Ectodermal cell (in vitro differentiated cells): ENCODE measurements at regions not wholly inside any gene's neighbourhood (a gene's known extent, or its start where the extent isn't known, plus 50 kb on each side); places are given as distances from the start of the nearest gene placed in this dataset.

ENCODE experiments used
- H3K27ac ChIP-seq: 2 replicates; pipeline ENCODE4 v1.7.0; 2013; ENCODE audit warnings: mild to moderate bottlenecking, low read depth, low read length; ENCODE audit not compliant: insufficient read depth, poor library complexity, severe bottlenecking
- H3K27me3 ChIP-seq: 2 replicates; pipeline ENCODE4 v1.7.0; 2013; ENCODE audit warnings: mild to moderate bottlenecking, low read length; ENCODE audit not compliant: insufficient read depth, control insufficient read depth, poor library complexity, severe bottlenecking
- H3K36me3 ChIP-seq: one replicate; pipeline ENCODE4 v1.7.0; 2013; ENCODE audit warnings: low read length; ENCODE audit not compliant: control insufficient read depth, insufficient read depth
- H3K4me1 ChIP-seq: one replicate; pipeline ENCODE4 v1.7.0; 2013; ENCODE audit warnings: low read length; ENCODE audit not compliant: control insufficient read depth, insufficient read depth
- H3K4me3 ChIP-seq: 2 replicates; pipeline ENCODE4 v1.7.0; 2013; ENCODE audit warnings: low read depth, low read length, control low read depth; ENCODE audit not compliant: insufficient read depth
- H3K9me3 ChIP-seq: 2 replicates; pipeline ENCODE4 v1.7.0; 2013; ENCODE audit warnings: mild to moderate bottlenecking, low read length, moderate library complexity; ENCODE audit not compliant: control insufficient read depth
- WGBS, 2 experiments: methylation state at CpG; one replicate each; pipeline ENCODE4 v1.1.7; 2013; ENCODE audit warnings: missing lambda C conversion rate in 2 of 2; 5-methylcytosine and 5-hydroxymethylcytosine counted together

DNA sequence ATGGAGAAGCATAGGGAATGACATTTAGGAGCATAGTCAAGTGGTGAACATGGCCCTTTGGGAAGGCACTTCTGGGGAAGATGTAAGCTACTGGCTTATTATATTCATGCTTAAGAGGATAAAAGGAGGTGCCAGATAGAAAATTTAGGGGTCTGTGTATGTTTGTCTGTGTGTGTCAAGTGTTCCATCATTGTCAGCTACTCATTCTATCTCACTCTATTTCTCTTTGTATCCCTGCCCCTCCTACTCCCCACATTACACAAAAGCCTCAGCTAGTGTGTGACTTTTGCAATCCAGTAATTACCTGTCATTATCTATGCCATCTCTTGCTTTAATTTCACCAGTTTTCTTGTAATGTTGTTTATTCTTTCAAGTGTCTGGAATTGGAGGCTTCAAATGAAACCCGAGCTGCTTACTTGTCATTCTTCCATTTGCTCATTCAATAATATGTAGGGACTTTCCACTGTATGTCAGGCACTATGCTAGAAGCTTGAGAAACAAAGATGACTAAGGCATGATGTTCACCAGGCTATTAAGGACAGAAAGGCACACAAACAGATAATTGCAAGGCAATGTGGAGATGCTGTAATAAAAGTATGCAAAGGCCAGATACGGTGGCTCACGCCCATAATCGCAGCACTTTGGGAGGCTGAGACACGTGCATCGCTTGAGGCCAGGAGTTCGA is 229.8 kb upstream of the TEX13C start:
- no peak overlapping the region for H3K4me3 ChIP-seq
- no peaks in the 10 kb centered on the region for H3K36me3 ChIP-seq
- WGBS, 2 experiments: 87 to 100% methylated on average over 5 to 7 of the region's 7 CpGs
- no peak overlapping the region for H3K27ac ChIP-seq
- H3K27me3 ChIP-seq: no peaks in the 10 kb centered on the region
- no peaks in the 10 kb centered on the region for H3K9me3 ChIP-seq
- H3K4me1 ChIP-seq: no peaks in the 10 kb centered on the region

- Histone ChIP-seq H3K36me3 (no peaks in the 10 kb centered on the region), H3K27ac (no peak overlapping the region), H3K9me3 (no peaks in the 10 kb centered on the region), H3K27me3 (no peaks in the 10 kb centered on the region), H3K4me3 (no peak overlapping the region), H3K4me1 (no peaks in the 10 kb centered on the region)
- 46 to 60% methylated on average over 3 of the region's 3 CpGs for WGBS, 2 experiments
Measured at GRCh38 chrX:125093852-125094251, 225.8 kb upstream of the TEX13C start.

GRCh38 chrX:125094901-125095300 is 224.8 kb upstream of the TEX13C start:
- H3K9me3 ChIP-seq: no peaks in the 10 kb centered on the region

DNA sequence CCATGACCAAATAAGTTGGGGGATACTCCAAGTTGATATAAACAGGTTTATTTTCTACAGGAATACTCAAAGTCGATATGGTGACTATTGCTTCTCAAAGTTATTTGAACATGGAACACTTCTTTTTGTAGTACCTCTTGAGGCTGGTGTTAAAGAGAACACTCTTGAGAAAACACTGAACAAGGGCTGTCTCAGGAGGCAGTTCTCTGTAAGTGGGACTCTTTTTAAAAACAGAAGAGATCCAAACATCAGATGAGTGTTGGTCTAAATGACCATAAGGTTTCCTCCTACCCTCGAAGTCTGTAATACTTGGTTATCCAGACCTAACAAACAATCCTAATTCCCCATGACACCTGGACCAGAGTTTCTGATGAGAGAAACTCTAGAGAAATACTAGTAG is 223.2 kb upstream of the TEX13C start:
- Histone ChIP-seq H3K27ac (no peak overlapping the region), H3K9me3 (no peaks in the 10 kb centered on the region), H3K4me1 (no peaks in the 10 kb centered on the region), H3K4me3 (no peak overlapping the region), H3K36me3 (no peaks in the 10 kb centered on the region), H3K27me3 (no peaks in the 10 kb centered on the region)
- WGBS, 2 experiments: 92 to 100% methylated on average over 1 of the region's 2 CpGs

More at GRCh38 chrX:125094901-125095300, 224.8 kb upstream of the TEX13C start:
- Histone ChIP-seq H3K4me3 (no peak overlapping the region), H3K36me3 (no peaks in the 10 kb centered on the region), H3K27me3 (no peaks in the 10 kb centered on the region), H3K27ac (no peak overlapping the region), H3K4me1 (no peaks in the 10 kb centered on the region)

- WGBS, 2 experiments: 100% methylated on average over 1 of the region's 1 CpG; no CpG with 5 or more reads in 1 of the 2 experiments
- Histone ChIP-seq H3K36me3 (no peaks in the 10 kb centered on the region), H3K4me3 (no peak overlapping the region), H3K9me3 (no peaks in the 10 kb centered on the region), H3K27ac (no peak overlapping the region), H3K27me3 (no peaks in the 10 kb centered on the region), H3K4me1 (no peaks in the 10 kb centered on the region)
Measured at GRCh38 chrX:125096870-125097269, 222.8 kb upstream of the TEX13C start.

- 100% methylated on average over 1 of the region's 1 CpG for WGBS, 2 experiments
- H3K4me1 ChIP-seq: no peaks in the 10 kb centered on the region
- H3K4me3 ChIP-seq: no peak overlapping the region
- no peak overlapping the region for H3K27ac ChIP-seq
- H3K27me3 ChIP-seq: no peaks in the 10 kb centered on the region
- no peaks in the 10 kb centered on the region for H3K36me3 ChIP-seq
- no peaks in the 10 kb centered on the region for H3K9me3 ChIP-seq
Measured at GRCh38 chrX:125101971-125102755, 217.5 kb upstream of the TEX13C start.

GRCh38 chrX:125103693-125104092 is 216.0 kb upstream of the TEX13C start:
- Histone ChIP-seq H3K4me3 (no peak overlapping the region), H3K36me3 (no peaks in the 10 kb centered on the region), H3K27me3 (no peaks in the 10 kb centered on the region), H3K4me1 (no peaks in the 10 kb centered on the region), H3K9me3 (no peaks in the 10 kb centered on the region), H3K27ac (no peak overlapping the region)
- 97 to 98% methylated on average over 9 to 11 of the region's 11 CpGs for WGBS, 2 experiments

DNA sequence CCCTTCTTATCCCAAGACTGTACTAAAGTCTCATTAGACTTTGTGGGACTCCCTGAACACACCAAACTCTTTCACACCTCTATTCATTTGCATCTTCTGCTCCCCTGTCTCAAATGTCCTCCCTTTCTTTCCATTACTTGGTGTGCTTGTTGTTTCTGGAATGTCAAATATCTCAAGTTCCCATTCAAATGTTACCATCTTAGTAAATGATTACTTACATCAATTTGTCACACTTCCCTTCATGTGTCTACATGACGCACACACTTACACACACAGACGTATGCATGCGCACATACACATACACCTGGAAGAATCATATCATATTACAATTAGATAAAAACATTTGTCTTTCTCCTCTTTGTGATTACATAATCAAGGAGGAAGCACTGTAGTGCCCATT is 210.8 kb upstream of the TEX13C start:
- no peaks in the 10 kb centered on the region for H3K36me3 ChIP-seq
- 100% methylated on average over 3 of the region's 3 CpGs for WGBS, 2 experiments
- no peaks in the 10 kb centered on the region for H3K9me3 ChIP-seq
- H3K4me1 ChIP-seq: no peaks in the 10 kb centered on the region
- no peak overlapping the region for H3K4me3 ChIP-seq
- H3K27me3 ChIP-seq: no peaks in the 10 kb centered on the region
- no peak overlapping the region for H3K27ac ChIP-seq

DNA sequence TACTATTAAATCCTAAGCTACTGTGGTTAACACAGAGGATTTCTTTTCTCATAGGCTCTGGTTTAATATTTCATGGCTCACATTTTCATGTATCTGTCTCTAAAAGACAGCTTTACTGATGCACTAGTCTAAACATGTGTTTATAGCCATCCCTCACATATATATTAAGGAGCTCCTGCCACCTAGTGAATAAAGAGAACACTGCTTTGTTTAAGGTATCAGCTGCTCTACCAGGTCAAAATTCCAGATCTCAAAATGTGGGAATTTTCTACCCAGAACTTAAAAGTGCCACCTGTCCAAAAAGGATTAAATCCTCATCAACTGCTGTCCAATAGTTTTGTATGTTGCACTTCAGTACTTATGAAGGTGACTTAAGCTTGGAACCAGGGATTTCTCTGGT is 188.5 kb upstream of the TEX13C start:
- Histone ChIP-seq H3K27me3 (no peaks in the 10 kb centered on the region), H3K9me3 (no peaks in the 10 kb centered on the region), H3K27ac (no peak overlapping the region), H3K4me1 (no peaks in the 10 kb centered on the region), H3K4me3 (no peak overlapping the region), H3K36me3 (no peaks in the 10 kb centered on the region)

GRCh38 chrX:125132274-125132673 is 187.4 kb upstream of the TEX13C start:
- no peaks in the 10 kb centered on the region for H3K36me3 ChIP-seq
- no peak overlapping the region for H3K27ac ChIP-seq
- H3K9me3 ChIP-seq: no peaks in the 10 kb centered on the region
- no peaks in the 10 kb centered on the region for H3K27me3 ChIP-seq
- no CpG with 5 or more reads among the region's 2 CpGs for WGBS, 2 experiments
- H3K4me1 ChIP-seq: no peaks in the 10 kb centered on the region
- no peak overlapping the region for H3K4me3 ChIP-seq
